GM19328 (cell line): ENCODE measurements at regions not wholly inside any gene's neighbourhood (a gene's known extent, or its start where the extent isn't known, plus 50 kb on each side); places are given as distances from the start of the nearest gene placed in this dataset.

Experiments
- ATAC-seq: cut with Tn5 transposase; IDR thresholded peaks from one replicate; pipeline ENCODE4 v1.9.1; 2021; ENCODE audit warnings: mild to moderate bottlenecking, moderate library complexity; ENCODE audit not compliant: unreplicated experiment

- peak; percentile 45 for ATAC-seq
Observed at GRCh38 chr5:115379622-115380344, 83.3 kb upstream of the CCDC112 start.

- ATAC-seq: no peak
Observed at GRCh38 chr5:115378754-115379153, 82.3 kb upstream of the CCDC112 start.

GRCh38 chr5:115377468-115378217, 81.2 kb upstream of the CCDC112 start:
- ATAC-seq: peak; percentile 44

GRCh38 chr5:115375893-115376292, 79.4 kb upstream of the CCDC112 start:
- ATAC-seq: no peak

GRCh38 chr5:115374057-115374775, 77.8 kb upstream of the CCDC112 start:
- no peak for ATAC-seq

GRCh38 chr5:115372146-115372545, 75.7 kb upstream of the CCDC112 start:
- no peak for ATAC-seq

GRCh38 chr5:115369430-115370144, 73.1 kb upstream of the CCDC112 start:
- no peak for ATAC-seq

- no peak for ATAC-seq
Observed at GRCh38 chr5:115366223-115366622, 69.8 kb upstream of the CCDC112 start.

- no peak for ATAC-seq
Observed at GRCh38 chr5:115363879-115364278, 67.4 kb upstream of the CCDC112 start.

GRCh38 chr5:115360046-115360685, 63.7 kb upstream of the CCDC112 start:
- ATAC-seq: no peak

- no peak for ATAC-seq
Observed at GRCh38 chr5:115355767-115356381, 59.4 kb upstream of the CCDC112 start.

GRCh38 chr5:115355095-115355494, 58.6 kb upstream of the CCDC112 start:
- ATAC-seq: no peak

- no peak for ATAC-seq
Observed at GRCh38 chr5:115354246-115354645, 57.8 kb upstream of the CCDC112 start.

- no peak for ATAC-seq
Observed at GRCh38 chr5:115352571-115352970, 56.1 kb upstream of the CCDC112 start.

GRCh38 chr5:115351356-115352195, 55.1 kb upstream of the CCDC112 start:
- ATAC-seq: no peak

GRCh38 chr5:115350894-115351293, 54.4 kb upstream of the CCDC112 start:
- no peak for ATAC-seq

GRCh38 chr5:115349001-115349817, 52.8 kb upstream of the CCDC112 start:
- ATAC-seq: no peak

- no peak for ATAC-seq
Observed at GRCh38 chr5:115348175-115348574, 51.7 kb upstream of the CCDC112 start.
